ENCODE measurements at regions not wholly inside any gene's neighbourhood (a gene's known extent, or its start where the extent isn't known, plus 50 kb on each side); places are given as distances from the start of the nearest gene placed in this dataset.

- Histone ChIP-seq H3K9me3 (replicated peaks) (no peaks in the 10 kb centered on the region), H3K27me3 (ENCODE audit: low read depth) (no peaks in the 10 kb centered on the region), H3K27ac (replicated peaks) (no peak overlapping the region), H3K4me1 (no peaks in the 10 kb centered on the region), H3K36me3 (no peaks in the 10 kb centered on the region), H3K4me3 (no peak overlapping the region)
- no peak for DNase-seq
- intact Hi-C loops (cut with micrococcal nuclease), result no loop called here
- no peak for TF ChIP-seq CTCF (IDR thresholded peaks at IDR 0.05; ENCODE audit: borderline replicate concordance)
Measured at GRCh38 chr12:22798116-22798515, 173.1 kb downstream of the ETNK1 start.

- intact Hi-C loops (cut with micrococcal nuclease), result no loop called here
Measured at GRCh38 chr12:22799503-22799902, 174.5 kb downstream of the ETNK1 start.

GRCh38 chr12:22800332-22800731 lies 175.4 kb downstream of the ETNK1 start:
- H3K4me3 ChIP-seq, result no peak overlapping the region
- no peaks in the 10 kb centered on the region for H3K36me3 ChIP-seq
- H3K4me1 ChIP-seq, result no peaks in the 10 kb centered on the region
- intact Hi-C loops (cut with micrococcal nuclease), result no loop called here
- TF ChIP-seq CTCF (IDR thresholded peaks at IDR 0.05; ENCODE audit: borderline replicate concordance), result no peak
- no peak for DNase-seq
- no peak overlapping the region for H3K27ac ChIP-seq (replicated peaks)
- no peaks in the 10 kb centered on the region for H3K9me3 ChIP-seq (replicated peaks)
- H3K27me3 ChIP-seq (ENCODE audit: low read depth), result no peaks in the 10 kb centered on the region

More at GRCh38 chr12:22799503-22799902, 174.5 kb downstream of the ETNK1 start:
- H3K4me1 ChIP-seq, result no peaks in the 10 kb centered on the region
- DNase-seq, result no peak
- H3K36me3 ChIP-seq, result no peaks in the 10 kb centered on the region
- no peak for TF ChIP-seq CTCF (IDR thresholded peaks at IDR 0.05; ENCODE audit: borderline replicate concordance)
- H3K27me3 ChIP-seq (ENCODE audit: low read depth), result no peaks in the 10 kb centered on the region
- H3K4me3 ChIP-seq, result no peak overlapping the region
- no peaks in the 10 kb centered on the region for H3K9me3 ChIP-seq (replicated peaks)
- no peak overlapping the region for H3K27ac ChIP-seq (replicated peaks)

- Histone ChIP-seq H3K4me1 (no peaks in the 10 kb centered on the region), H3K4me3 (no peak overlapping the region), H3K27ac (replicated peaks) (no peak overlapping the region), H3K9me3 (replicated peaks) (no peaks in the 10 kb centered on the region), H3K27me3 (ENCODE audit: low read depth) (no peaks in the 10 kb centered on the region), H3K36me3 (no peaks in the 10 kb centered on the region)
- intact Hi-C loops (cut with micrococcal nuclease), result no loop called here
- DNase-seq, result no peak
- TF ChIP-seq CTCF (IDR thresholded peaks at IDR 0.05; ENCODE audit: borderline replicate concordance), result no peak
Measured at GRCh38 chr12:22802883-22803630, 178.1 kb downstream of the ETNK1 start.

- no peaks in the 10 kb centered on the region for H3K9me3 ChIP-seq (replicated peaks)
- no peaks in the 10 kb centered on the region for H3K27me3 ChIP-seq (ENCODE audit: low read depth)
- intact Hi-C loops (cut with micrococcal nuclease), result no loop called here
- no peak for TF ChIP-seq CTCF (IDR thresholded peaks at IDR 0.05; ENCODE audit: borderline replicate concordance)
- no peaks in the 10 kb centered on the region for H3K36me3 ChIP-seq
- no peak overlapping the region for H3K27ac ChIP-seq (replicated peaks)
- DNase-seq, result no peak
- no peaks in the 10 kb centered on the region for H3K4me1 ChIP-seq
- no peak overlapping the region for H3K4me3 ChIP-seq
Measured at GRCh38 chr12:22803725-22804124, 178.8 kb downstream of the ETNK1 start.

Measured in left ventricle myocardium inferior (tissue), 1 donor.